ENCODE measurements at regions not wholly inside any gene's neighbourhood (a gene's known extent, or its start where the extent isn't known, plus 50 kb on each side); places are given as distances from the start of the nearest gene placed in this dataset.

GRCh38 chr14:65348137-65348536, 64.4 kb upstream of the FUT8 start:
- peaks cover 12% of the 10 kb centered on the region for H3K4me1 Mint-ChIP-seq
- peaks cover 14% of the 10 kb centered on the region for H3K36me3 Mint-ChIP-seq
- H3K27me3 Mint-ChIP-seq: no peaks in the 10 kb centered on the region
- no peak overlapping the region for H3K4me3 Mint-ChIP-seq
- CTCF ChIA-PET: interaction anchor here (1.1 to 1.3 kb wide), 2 partner anchors 12 to 19 kb away, joined by 3 read pairs; no protein-coding TSS in a partner anchor
- DNase-seq: no peak
- no peaks in the 10 kb centered on the region for H3K9me3 Mint-ChIP-seq
- no peak overlapping the region for H3K27ac Mint-ChIP-seq

GRCh38 chr14:65349100-65349499, 63.4 kb upstream of the FUT8 start:
- Mint-ChIP-seq H3K4me1 (peaks cover 16% of the 10 kb centered on the region), H3K36me3 (peaks cover 14% of the 10 kb centered on the region), H3K27me3 (no peaks in the 10 kb centered on the region), H3K9me3 (no peaks in the 10 kb centered on the region), H3K4me3 (no peak overlapping the region), H3K27ac (no peak overlapping the region)
- CTCF ChIA-PET: interaction anchor here (0.8 kb wide), 1 partner anchor 97 kb away, joined by 3 read pairs; no protein-coding TSS in a partner anchor
- no peak for DNase-seq

- DNase-seq: no peak
- Mint-ChIP-seq H3K27me3 (no peaks in the 10 kb centered on the region), H3K4me3 (no peak overlapping the region), H3K9me3 (peaks cover 3% of the 10 kb centered on the region), H3K4me1 (peaks cover 24% of the 10 kb centered on the region), H3K36me3 (peaks cover 18% of the 10 kb centered on the region), H3K27ac (no peak overlapping the region)
- CTCF ChIA-PET: no interaction called here
These were observed 60.9 kb upstream of the FUT8 start for GRCh38 chr14:65351493-65352194.

- CTCF ChIA-PET: no interaction called here
- Mint-ChIP-seq H3K4me1 (peaks cover 36% of the 10 kb centered on the region), H3K36me3 (peaks cover 27% of the 10 kb centered on the region), H3K9me3 (peaks cover 4% of the 10 kb centered on the region), H3K27ac (no peak overlapping the region), H3K4me3 (no peak overlapping the region), H3K27me3 (no peaks in the 10 kb centered on the region)
- no peak for DNase-seq
These were observed 59.5 kb upstream of the FUT8 start for GRCh38 chr14:65352964-65353530.

- Mint-ChIP-seq H3K27ac (no peak overlapping the region), H3K4me3 (no peak overlapping the region), H3K4me1 (peaks cover 41% of the 10 kb centered on the region), H3K9me3 (peaks cover 4% of the 10 kb centered on the region), H3K27me3 (no peaks in the 10 kb centered on the region), H3K36me3 (peaks cover 22% of the 10 kb centered on the region)
- DNase-seq: no peak
- CTCF ChIA-PET: no interaction called here
These were observed 58.4 kb upstream of the FUT8 start for GRCh38 chr14:65354131-65354530.

- peaks cover 47% of the 10 kb centered on the region for H3K4me1 Mint-ChIP-seq
- H3K27me3 Mint-ChIP-seq: no peaks in the 10 kb centered on the region
- no peak overlapping the region for H3K4me3 Mint-ChIP-seq
- CTCF ChIA-PET: interaction anchor here (1.2 kb wide), 1 partner anchor 59 kb away, joined by 4 read pairs; no protein-coding TSS in a partner anchor
- peaks cover 4% of the 10 kb centered on the region for H3K9me3 Mint-ChIP-seq
- H3K27ac Mint-ChIP-seq: no peak overlapping the region
- H3K36me3 Mint-ChIP-seq: peaks cover 26% of the 10 kb centered on the region
- DNase-seq: no peak
These were observed 57.8 kb upstream of the FUT8 start for GRCh38 chr14:65354715-65355114.

GRCh38 chr14:65356327-65356836, 56.1 kb upstream of the FUT8 start:
- Mint-ChIP-seq H3K27me3 (no peaks in the 10 kb centered on the region), H3K36me3 (peaks cover 22% of the 10 kb centered on the region), H3K27ac (peak overlapping the region; percentile 68), H3K9me3 (peaks cover 4% of the 10 kb centered on the region), H3K4me3 (no peak overlapping the region), H3K4me1 (peaks cover 49% of the 10 kb centered on the region)
- DNase-seq: peak; percentile 58
- CTCF ChIA-PET: interaction anchor here (0.8 to 1.0 kb wide), 2 partner anchors 52 to 62 kb away, joined by 3 read pairs; no protein-coding TSS in a partner anchor

- Mint-ChIP-seq H3K4me3 (no peak overlapping the region), H3K4me1 (peaks cover 49% of the 10 kb centered on the region), H3K36me3 (peaks cover 26% of the 10 kb centered on the region), H3K27ac (peak overlapping the region; percentile 68), H3K27me3 (no peaks in the 10 kb centered on the region), H3K9me3 (peaks cover 4% of the 10 kb centered on the region)
- CTCF ChIA-PET: interaction anchor here (0.6 kb wide), 1 partner anchor 22 kb away, joined by 3 read pairs; no protein-coding TSS in a partner anchor
- DNase-seq: no peak
These were observed 55.4 kb upstream of the FUT8 start for GRCh38 chr14:65357113-65357512.

- Mint-ChIP-seq H3K36me3 (peaks cover 26% of the 10 kb centered on the region), H3K27ac (peak overlapping the region; percentile 68), H3K27me3 (no peaks in the 10 kb centered on the region), H3K4me1 (peaks cover 49% of the 10 kb centered on the region), H3K9me3 (peaks cover 4% of the 10 kb centered on the region), H3K4me3 (no peak overlapping the region)
- CTCF ChIA-PET: no interaction called here
- no peak for DNase-seq
These were observed 54.8 kb upstream of the FUT8 start for GRCh38 chr14:65357689-65358088.

- no peak for DNase-seq
- Mint-ChIP-seq H3K9me3 (peaks cover 4% of the 10 kb centered on the region), H3K4me3 (no peak overlapping the region), H3K4me1 (peaks cover 41% of the 10 kb centered on the region), H3K27ac (no peak overlapping the region), H3K36me3 (peaks cover 25% of the 10 kb centered on the region), H3K27me3 (no peaks in the 10 kb centered on the region)
- CTCF ChIA-PET: interaction anchor here (0.6 to 2.0 kb wide), 7 partner anchors 11 to 133 kb away, joined by 3 to 14 read pairs (median 4); no protein-coding TSS in a partner anchor
These were observed 53.0 kb upstream of the FUT8 start for GRCh38 chr14:65359503-65359902.

- H3K27ac Mint-ChIP-seq: no peak overlapping the region
- CTCF ChIA-PET: interaction anchor here (0.6 to 2.0 kb wide), 6 partner anchors 12 to 134 kb away, joined by 3 to 14 read pairs (median 4); no protein-coding TSS in a partner anchor
- H3K36me3 Mint-ChIP-seq: peaks cover 26% of the 10 kb centered on the region
- H3K4me1 Mint-ChIP-seq: peaks cover 40% of the 10 kb centered on the region
- DNase-seq: no peak
- no peaks in the 10 kb centered on the region for H3K27me3 Mint-ChIP-seq
- H3K4me3 Mint-ChIP-seq: no peak overlapping the region
- peaks cover 4% of the 10 kb centered on the region for H3K9me3 Mint-ChIP-seq
These were observed 52.3 kb upstream of the FUT8 start for GRCh38 chr14:65360144-65360784.

- DNase-seq: no peak
- Mint-ChIP-seq H3K4me3 (no peak overlapping the region), H3K27me3 (no peaks in the 10 kb centered on the region), H3K9me3 (no peaks in the 10 kb centered on the region), H3K27ac (no peak overlapping the region), H3K4me1 (peaks cover 24% of the 10 kb centered on the region), H3K36me3 (peaks cover 16% of the 10 kb centered on the region)
- CTCF ChIA-PET: interaction anchor here (0.8 to 1.0 kb wide), 3 partner anchors 41 to 137 kb away, joined by 3 to 5 read pairs (median 3); no protein-coding TSS in a partner anchor
These were observed 50.6 kb upstream of the FUT8 start for GRCh38 chr14:65361920-65362319.
